IMR-90 (cell line): ENCODE measurements at regions not wholly inside any gene's neighbourhood (a gene's known extent, or its start where the extent isn't known, plus 50 kb on each side); places are given as distances from the start of the nearest gene placed in this dataset.

ENCODE experiments used
- ATAC-seq: fragments of 200-7000 bp; cut with Tn5 transposase; 2 replicates; pipeline ENCODE4 v1.9.1; 2020; ENCODE audit warnings: low read depth, mild to moderate bottlenecking, moderate library complexity
- BruUV-seq: library from RNA; stranded (reverse); fragments of 400-500 nt; replicated peaks from 2 replicates; lab custom pipeline; 2021; lab: Mats Ljungman, UMichigan
- CTCF ChIA-PET: fragments of 300-600 bp; formaldehyde crosslinking; extraction: SDS; loops from one replicate; lab custom pipeline; 2021; ENCODE audit warnings: antibody characterized with exemption; lab: Yijun Ruan, JAX
- POLR2A ChIA-PET: fragments of 300-600 bp; sonication (Branson Sonifier 250); formaldehyde crosslinking; loops from one replicate; lab custom pipeline; 2022; ENCODE audit warnings: antibody characterized with exemption; ENCODE audit not compliant: unreplicated experiment; lab: Charles Lee
- DNase-seq: peaks from one replicate; pipeline ENCODE4 v3.0.0; 2013
- H2AFZ ChIP-seq: replicated peaks from 2 replicates; pipeline ENCODE3; 2013; ENCODE audit warnings: low read length, mild to moderate bottlenecking; ENCODE audit not compliant: poor library complexity
- H2AK5ac ChIP-seq: 2 replicates; pipeline ENCODE4 v1.6.1; 2013; ENCODE audit warnings: low read depth, low read length, inconsistent platforms
- H2AK9ac ChIP-seq: replicated peaks from 2 replicates; pipeline ENCODE3; 2013; ENCODE audit warnings: mild to moderate bottlenecking, low read depth, low read length, moderate library complexity; ENCODE audit not compliant: poor library complexity
- H2BK120ac ChIP-seq: 2 replicates; pipeline ENCODE4 v1.6.1; 2013; ENCODE audit warnings: low read depth, low read length, inconsistent platforms
- H2BK15ac ChIP-seq: 3 replicates; pipeline ENCODE4 v1.6.1; 2013; ENCODE audit warnings: low read depth, low read length, inconsistent platforms
- H2BK20ac ChIP-seq: 2 replicates; pipeline ENCODE4 v1.6.1; 2013; ENCODE audit warnings: low read depth, mild to moderate bottlenecking, inconsistent platforms, low read length, moderate library complexity
- H2BK5ac ChIP-seq: 2 replicates; pipeline ENCODE4 v1.6.1; 2013; ENCODE audit warnings: mild to moderate bottlenecking, low read depth, low read length, inconsistent platforms; ENCODE audit not compliant: poor library complexity, severe bottlenecking
- H3K14ac ChIP-seq: replicated peaks from 2 replicates; pipeline ENCODE4 v1.6.1; 2013; ENCODE audit warnings: low read depth, low read length, inconsistent platforms
- H3K18ac ChIP-seq: 2 replicates; pipeline ENCODE4 v1.6.1; 2013; ENCODE audit warnings: low read depth, low read length, control low read depth
- H3K23ac ChIP-seq: 2 replicates; pipeline ENCODE4 v1.6.1; 2013; ENCODE audit warnings: low read depth, low read length, inconsistent platforms
- H3K27ac ChIP-seq: 2 replicates; pipeline ENCODE4 v1.5.1; 2013; ENCODE audit warnings: mild to moderate bottlenecking, control low read depth, low read length; ENCODE audit not compliant: insufficient read depth
- H3K27me3 ChIP-seq: 2 replicates; pipeline ENCODE4 v1.6.1; 2013; ENCODE audit warnings: low read length; ENCODE audit not compliant: control insufficient read depth, insufficient read depth
- H3K36me3 ChIP-seq: 2 replicates; pipeline ENCODE4 v1.6.1; 2013; ENCODE audit warnings: low read length, mixed read lengths; ENCODE audit not compliant: control insufficient read depth, insufficient read depth
- H3K4ac ChIP-seq: 2 replicates; pipeline ENCODE4 v1.6.1; 2013; ENCODE audit warnings: low read depth, low read length, inconsistent platforms
- H3K4me1 ChIP-seq: 2 replicates; pipeline ENCODE4 v1.6.1; 2013; ENCODE audit warnings: low read length, mixed read lengths; ENCODE audit not compliant: control insufficient read depth, insufficient read depth
- H3K4me2 ChIP-seq: 2 replicates; pipeline ENCODE4 v1.6.1; 2013; ENCODE audit warnings: low read depth, mild to moderate bottlenecking, control low read depth, low read length, moderate library complexity
- H3K4me3 ChIP-seq: 2 replicates; pipeline ENCODE4 v1.5.1; 2013; ENCODE audit warnings: low read depth, mild to moderate bottlenecking, control low read depth, low read length, moderate library complexity; ENCODE audit not compliant: insufficient read depth
- H3K56ac ChIP-seq: 2 replicates; pipeline ENCODE4 v1.6.1; 2013; ENCODE audit warnings: low read length, inconsistent platforms; ENCODE audit not compliant: insufficient read depth; ENCODE audit errors: extremely low read depth
- H3K79me1 ChIP-seq, 2 experiments: 2 replicates each; pipeline ENCODE4 v1.6.1; 2013; ENCODE audit warnings: low read length in 2 of 2, inconsistent platforms in 1 of 2, low read depth in 1 of 2
- H3K9ac ChIP-seq: 2 replicates; pipeline ENCODE4 v1.6.1; 2013; ENCODE audit warnings: low read depth, low read length, control low read depth
- H3K9me1 ChIP-seq: 2 replicates; pipeline ENCODE4 v1.6.1; 2013; ENCODE audit warnings: low read length, inconsistent platforms; ENCODE audit not compliant: insufficient read depth
- H3K9me3 ChIP-seq: 2 replicates; pipeline ENCODE4 v1.6.1; 2013; ENCODE audit warnings: low read length; ENCODE audit not compliant: control insufficient read depth, insufficient read depth
- H4K20me1 ChIP-seq: 2 replicates; pipeline ENCODE4 v1.6.1; 2013; ENCODE audit warnings: low read length, inconsistent platforms; ENCODE audit not compliant: insufficient read depth
- H4K5ac ChIP-seq: 2 replicates; pipeline ENCODE4 v1.6.1; 2013; ENCODE audit warnings: mild to moderate bottlenecking, low read depth, low read length, control low read depth
- H4K8ac ChIP-seq, 2 experiments: 2 replicates each; pipeline ENCODE4 v1.6.1; 2013; ENCODE audit warnings: low read depth in 2 of 2, low read length in 2 of 2, control low read depth in 1 of 2, inconsistent platforms in 1 of 2
- H4K91ac ChIP-seq: 2 replicates; pipeline ENCODE4 v1.6.1; 2013; ENCODE audit warnings: low read depth, low read length, inconsistent platforms; ENCODE audit not compliant: insufficient read depth
- BHLHE40 ChIP-seq: fragments of 150-350 bp; IDR thresholded peaks from 2 replicates; pipeline ENCODE4 v1.6.1; 2016; ENCODE audit warnings: mild to moderate bottlenecking, low read depth, low read length
- CEBPB ChIP-seq: IDR thresholded peaks from 2 replicates; pipeline ENCODE4 v1.6.1; 2012; ENCODE audit warnings: low read depth, low read length, improper control_type of control experiment
- CTCF ChIP-seq: conservative IDR thresholded peaks from 2 replicates; pipeline ENCODE4 v1.5.1; 2012; ENCODE audit warnings: mild to moderate bottlenecking, low read depth, low read length, improper control_type of control experiment
- MAFK ChIP-seq: IDR thresholded peaks from 2 replicates; pipeline ENCODE4 v1.6.1; 2012; ENCODE audit warnings: low read depth, low read length, improper control_type of control experiment
- POLR2A ChIP-seq: IDR thresholded peaks from 2 replicates; pipeline ENCODE4 v1.6.1; 2012; ENCODE audit warnings: mild to moderate bottlenecking, low read depth, low read length
- WGBS, 2 experiments: methylation state at CpG; one replicate each; pipeline versions ENCODE4 v1.1.5 to v1.1.7; 2013; ENCODE audit warnings: missing lambda C conversion rate in 2 of 2; ENCODE audit not compliant: insufficient read length in 1 of 2; ENCODE audit errors: extremely low coverage in 2 of 2; 5-methylcytosine and 5-hydroxymethylcytosine counted together
- dilution Hi-C: fragments of 300-500 bp; cut with HindIII; formaldehyde crosslinking; loops from one replicate; pipeline ENCODE4 v1.14.3; 2018; ENCODE audit warnings: low sequenced_read_pairs; ENCODE audit not compliant: unreplicated experiment
- in situ Hi-C: fragments of 300-500 bp; cut with MboI; formaldehyde crosslinking; loops from 3 replicates; pipeline ENCODE4 v1.14.3; 2019; ENCODE audit warnings: low sequenced_read_pairs, inconsistent platforms, mixed read lengths
- intact Hi-C: fragments of 100-400 bp; cut with micrococcal nuclease; formaldehyde crosslinking; loops from 2 replicates; pipeline ENCODE4 v1.10.0; 2022

- no peak overlapping the region for H3K4me2 ChIP-seq
- no CpG with 5 or more reads among the region's 3 CpGs for whole genome bisulfite sequencing, 2 experiments
- no peak overlapping the region for H4K91ac ChIP-seq
- DNase-seq = no peak
- no peak overlapping the region for H2AK5ac ChIP-seq
- H3K27ac ChIP-seq = no peak overlapping the region
- no peak overlapping the region for H4K5ac ChIP-seq
- no peak overlapping the region for H2BK20ac ChIP-seq
- H3K4me1 ChIP-seq = no peaks in the 10 kb centered on the region
- no peak overlapping the region for H3K14ac ChIP-seq
- ChIA-PET CTCF (interaction anchor here (0.6 kb wide), 1 partner anchor 10 kb away, joined by 3 read pairs; no protein-coding TSS in a partner anchor), POLR2A (no interaction called here)
- in situ Hi-C loops (no loop called here), intact Hi-C loops (no loop called here), dilution Hi-C loops (no loop called here)
- no peaks in the 10 kb centered on the region; the same call in 1 of the 2 replicates for H3K9me3 ChIP-seq
- no peak overlapping the region for H3K18ac ChIP-seq
- H3K4ac ChIP-seq = no peak overlapping the region
- no peak overlapping the region for H4K8ac ChIP-seq
- ATAC-seq = no peak
- no peaks in the 10 kb centered on the region for H3K27me3 ChIP-seq
- no peaks in the 10 kb centered on the region for H3K79me1 ChIP-seq
- no peaks in the 10 kb centered on the region for H3K36me3 ChIP-seq
- no peak overlapping the region for H3K4me3 ChIP-seq
- no peak overlapping the region for H3K56ac ChIP-seq
- no peaks in the 10 kb centered on the region for H3K9me1 ChIP-seq
- no peak overlapping the region for H2BK120ac ChIP-seq
- H2AFZ ChIP-seq = no peak overlapping the region
- no peak overlapping the region for H2AK9ac ChIP-seq
- H3K23ac ChIP-seq = no peak overlapping the region
- H3K9ac ChIP-seq = no peak overlapping the region
- H2BK15ac ChIP-seq = no peak overlapping the region
- BruUV-seq = no TSS peak
- no peak overlapping the region for H2BK5ac ChIP-seq
- no peaks in the 10 kb centered on the region for H4K20me1 ChIP-seq
- no peak for TF ChIP-seq BHLHE40
- no peak for TF ChIP-seq CEBPB
- no peak for TF ChIP-seq POLR2A
- TF ChIP-seq MAFK = no peak
- TF ChIP-seq CTCF = no peak
Observed at GRCh38 chr13:40118337-40118736, 462.9 kb downstream of the COG6 start.
